Liver (tissue), 3 donors: ENCODE measurements at regions not wholly inside any gene's neighbourhood (a gene's known extent, or its start where the extent isn't known, plus 50 kb on each side); places are given as distances from the start of the nearest gene placed in this dataset.

ENCODE experiments used
- CTCF ChIP-seq: fragments of 150-350 bp; IDR thresholded peaks from 2 replicates; pipeline ENCODE4 v1.5.1; 2017; ENCODE audit warnings: improper control_type of control experiment, low read depth, low read length; ENCODE audit not compliant: missing input control
- HNF4G ChIP-seq: IDR thresholded peaks from 2 replicates; pipeline ENCODE4 v1.6.1; 2016; ENCODE audit warnings: antibody characterized with exemption
- TF ChIP-seq, protein P1 (sequence below): IDR thresholded peaks from 2 replicates; pipeline ENCODE4 v1.6.1; 2016; ENCODE audit warnings: antibody characterized with exemption
- donor health status: healthy.
- donor health status: healthy.

GRCh38 chr6:73885393-73885792 lies 189.4 kb downstream of the CD109 start:
- no peak for TF ChIP-seq CTCF
- no peak for TF ChIP-seq HNF4G
- TF ChIP-seq, protein P1, sequence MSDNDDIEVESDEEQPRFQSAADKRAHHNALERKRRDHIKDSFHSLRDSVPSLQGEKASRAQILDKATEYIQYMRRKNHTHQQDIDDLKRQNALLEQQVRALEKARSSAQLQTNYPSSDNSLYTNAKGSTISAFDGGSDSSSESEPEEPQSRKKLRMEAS, result no peak
